HG03354 (cell line): ENCODE measurements at regions not wholly inside any gene's neighbourhood (a gene's known extent, or its start where the extent isn't known, plus 50 kb on each side); places are given as distances from the start of the nearest gene placed in this dataset.

Experiments used
- ATAC-seq: cut with Tn5 transposase; IDR thresholded peaks from one replicate; pipeline ENCODE4 v1.9.1; 2021; ENCODE audit warnings: mild to moderate bottlenecking; ENCODE audit not compliant: unreplicated experiment, poor library complexity, severe bottlenecking

GRCh38 chr12:127515941-127516340 is 751.0 kb upstream of the TMEM132C start:
- no peak for ATAC-seq

- ATAC-seq = no peak
Measured at GRCh38 chr12:127516467-127516866, 750.5 kb upstream of the TMEM132C start.

GRCh38 chr12:127519779-127520178 is 747.2 kb upstream of the TMEM132C start:
- ATAC-seq = no peak

- no peak for ATAC-seq
Measured at GRCh38 chr12:127526925-127527324, 740.0 kb upstream of the TMEM132C start.

- no peak for ATAC-seq
Measured at GRCh38 chr12:127528551-127528950, 738.4 kb upstream of the TMEM132C start.

GRCh38 chr12:127531542-127531941 is 735.4 kb upstream of the TMEM132C start:
- ATAC-seq = no peak

- no peak for ATAC-seq
Measured at GRCh38 chr12:127533353-127533752, 733.6 kb upstream of the TMEM132C start.

GRCh38 chr12:127536833-127537428 is 730.0 kb upstream of the TMEM132C start:
- ATAC-seq = no peak

GRCh38 chr12:127538316-127538715 is 728.7 kb upstream of the TMEM132C start:
- ATAC-seq = no peak

- ATAC-seq = no peak
Measured at GRCh38 chr12:127539226-127539858, 727.6 kb upstream of the TMEM132C start.

GRCh38 chr12:127542391-127542790 is 724.6 kb upstream of the TMEM132C start:
- no peak for ATAC-seq

GRCh38 chr12:127542931-127543330 is 724.0 kb upstream of the TMEM132C start:
- no peak for ATAC-seq

- ATAC-seq = no peak
Measured at GRCh38 chr12:127546721-127547505, 720.1 kb upstream of the TMEM132C start.

GRCh38 chr12:127548123-127548553 is 718.8 kb upstream of the TMEM132C start:
- ATAC-seq = no peak

- ATAC-seq = no peak
Measured at GRCh38 chr12:127550271-127550670, 716.7 kb upstream of the TMEM132C start.

GRCh38 chr12:127552838-127553237 is 714.1 kb upstream of the TMEM132C start:
- no peak for ATAC-seq

GRCh38 chr12:127555071-127555470 is 711.9 kb upstream of the TMEM132C start:
- no peak for ATAC-seq

- no peak for ATAC-seq
Measured at GRCh38 chr12:127556231-127556886, 710.6 kb upstream of the TMEM132C start.

GRCh38 chr12:127558361-127558760 is 708.6 kb upstream of the TMEM132C start:
- no peak for ATAC-seq

- ATAC-seq = peak; percentile 96
Measured at GRCh38 chr12:127559349-127560040, 707.5 kb upstream of the TMEM132C start.
